ENCODE measurements at regions not wholly inside any gene's neighbourhood (a gene's known extent, or its start where the extent isn't known, plus 50 kb on each side); places are given as distances from the start of the nearest gene placed in this dataset.

GRCh38 chr1:73783352-73783751, 414.6 kb downstream of the LRRIQ3 start:
- TF ChIP-seq CTCF (IDR thresholded peaks at IDR 0.05), result no peak
- TF ChIP-seq EP300 (IDR thresholded peaks at IDR 0.05), result no peak

All from sigmoid colon (tissue), 4 donors.